HCT116 (cell line): ENCODE measurements at regions not wholly inside any gene's neighbourhood (a gene's known extent, or its start where the extent isn't known, plus 50 kb on each side); places are given as distances from the start of the nearest gene placed in this dataset.

Source experiments
- ATAC-seq: fragments of 200-7000 bp; cut with Tn5 transposase; 2 replicates; pipeline ENCODE4 v1.9.1; 2020; ENCODE audit warnings: mild to moderate bottlenecking, moderate library complexity
- BruUV-seq: library from RNA; stranded (reverse); fragments of 400-500 nt; replicated peaks from 2 replicates; lab custom pipeline; 2021; lab: Mats Ljungman, UMichigan
- CTCF ChIA-PET: fragments of 300-600 bp; sonication (Branson Sonifier 250); formaldehyde crosslinking; loops from one replicate; lab custom pipeline; 2021; ENCODE audit warnings: antibody characterized with exemption; lab: Charles Lee
- POLR2A ChIA-PET: fragments of 300-600, 350-600 bp; sonication (Branson Sonifier 250); formaldehyde crosslinking; loops from one replicate; lab custom pipeline; 2021; ENCODE audit warnings: antibody characterized with exemption; lab: Charles Lee
- RAD21 ChIA-PET, 2 experiments: fragments of 300-600 bp; sonication (Branson Sonifier 250); formaldehyde crosslinking; loops; one replicate each; lab custom pipeline; 2023; ENCODE audit warnings: low total read pairs in 2 of 2; ENCODE audit not compliant: uncharacterized antibody in 2 of 2, unreplicated experiment in 2 of 2, low non-redundant PET in 1 of 2; lab: Charles Lee
- DNase-seq: peaks from one replicate; pipeline ENCODE4 v3.0.0-alpha.2; 2010; ENCODE audit warnings: low read depth, low spot score
- H2AFZ ChIP-seq: fragments of 200-600 bp; shearing (Covaris generic), sonication (generic); 2 replicates; pipeline ENCODE4 v1.6.1; 2017; ENCODE audit warnings: low read depth, mixed run types, mixed read lengths, antibody characterized with exemption, low read length; ENCODE audit not compliant: poor library complexity, severe bottlenecking
- H3K27ac ChIP-seq: 2 replicates; pipeline ENCODE4 v1.5.1; 2012; ENCODE audit warnings: low read depth, low read length
- H3K27me3 ChIP-seq: fragments of 200-600 bp; sonication (generic); 2 replicates; pipeline ENCODE4 v1.6.1; 2016; ENCODE audit warnings: mixed run types, low read length, mixed read lengths; ENCODE audit not compliant: insufficient read depth
- H3K36me3 ChIP-seq, 2 experiments: fragments of 200-500 bp in 1 of 2; fragments of 200-600 bp in 1 of 2; sonication (Bioruptor generic) in 1 of 2; sonication (generic) in 1 of 2; 2 replicates each; pipeline versions ENCODE4 v1.5.1 to v1.6.1; 2014 to 2016; ENCODE audit warnings: low read length in 2 of 2, inconsistent platforms in 1 of 2, mixed read lengths in 1 of 2, mixed run types in 1 of 2; ENCODE audit not compliant: insufficient read depth in 2 of 2, control insufficient read depth in 1 of 2
- H3K4me1 ChIP-seq, 2 experiments: fragments of 200-600 bp in 1 of 2; sonication (generic) in 1 of 2; 2 replicates each; pipeline versions ENCODE4 v1.5.1 to v1.6.1; 2012 to 2017; ENCODE audit warnings: low read length in 2 of 2, inconsistent platforms in 1 of 2, mild to moderate bottlenecking in 1 of 2, mixed read lengths in 1 of 2, mixed run types in 1 of 2, moderate library complexity in 1 of 2; ENCODE audit not compliant: insufficient read depth in 2 of 2, control insufficient read depth in 1 of 2
- H3K4me2 ChIP-seq: fragments of 200-600 bp; sonication (generic); 2 replicates; pipeline ENCODE4 v1.6.1; 2017; ENCODE audit warnings: mixed run types, low read length, mixed read lengths
- H3K4me3 ChIP-seq, 2 experiments: fragments of 200-600 bp in 1 of 2; sonication (generic) in 1 of 2; replicated peaks in 1 of 2; 2 replicates each; pipeline ENCODE4 v1.5.1; 2011 to 2016; ENCODE audit warnings: low read length in 2 of 2, control low read depth in 1 of 2, low read depth in 1 of 2, mild to moderate bottlenecking in 1 of 2, mixed read lengths in 1 of 2, mixed run types in 1 of 2
- H3K79me2 ChIP-seq: fragments of 200-600 bp; sonication (generic); 2 replicates; pipeline ENCODE4 v1.6.1; 2017; ENCODE audit warnings: mild to moderate bottlenecking, mixed run types, low read length, moderate library complexity, mixed read lengths; ENCODE audit not compliant: insufficient read depth
- H3K9ac ChIP-seq: fragments of 200-600 bp; sonication (generic); 2 replicates; pipeline ENCODE4 v1.6.1; 2016; ENCODE audit warnings: low read length, mixed read lengths
- H3K9me2 ChIP-seq: fragments of 200-600 bp; sonication (generic), shearing (Covaris generic); 2 replicates; pipeline ENCODE4 v1.6.1; 2017; ENCODE audit warnings: mixed run types, mild to moderate bottlenecking, moderate library complexity; ENCODE audit not compliant: insufficient read depth
- H3K9me3 ChIP-seq, 2 experiments: fragments of 200-500 bp in 1 of 2; fragments of 200-600 bp in 1 of 2; sonication (Bioruptor generic) in 1 of 2; sonication (generic) in 1 of 2; 2 replicates each; pipeline ENCODE4 v1.6.1; 2014 to 2017; ENCODE audit warnings: low read length in 2 of 2, mixed read lengths in 2 of 2, inconsistent platforms in 1 of 2, low read depth in 1 of 2, mild to moderate bottlenecking in 1 of 2, mixed run types in 1 of 2, moderate library complexity in 1 of 2; ENCODE audit not compliant: control insufficient read depth in 1 of 2, insufficient read depth in 1 of 2
- H4K20me1 ChIP-seq: fragments of 200-600 bp; sonication (generic), shearing (Covaris generic); 2 replicates; pipeline ENCODE4 v1.6.1; 2017; ENCODE audit warnings: mixed run types, mild to moderate bottlenecking, moderate library complexity; ENCODE audit not compliant: insufficient read depth
- CBX3 ChIP-seq: IDR thresholded peaks from 2 replicates; pipeline ENCODE4 v1.6.1; 2012; ENCODE audit warnings: low read depth
- CTCF ChIP-seq, 3 experiments: fragments of 200-600 bp in 1 of 3; sonication (generic) in 1 of 3; IDR thresholded peaks in 2 of 3; conservative IDR thresholded peaks in 1 of 3; 2 replicates each; pipeline ENCODE4 v1.5.1; 2012 to 2017; ENCODE audit warnings: low read depth in 2 of 3, low read length in 2 of 3, antibody characterized with exemption in 1 of 3, borderline replicate concordance in 1 of 3, control low read depth in 1 of 3, mild to moderate bottlenecking in 1 of 3, mixed read lengths in 1 of 3, mixed run types in 1 of 3, moderate library complexity in 1 of 3; ENCODE audit not compliant: insufficient read depth in 1 of 3
- EGR1 ChIP-seq: IDR thresholded peaks from 2 replicates; pipeline ENCODE4 v1.6.1; 2012; ENCODE audit warnings: low read depth
- EZH2 ChIP-seq: fragments of 200-600 bp; sonication (generic); IDR thresholded peaks from 2 replicates; pipeline ENCODE4 v1.6.1; 2017; ENCODE audit warnings: antibody characterized with exemption, mixed run types
- EZH2phosphoT487 ChIP-seq: fragments of 200-600 bp; IDR thresholded peaks from 2 replicates; pipeline ENCODE4 v1.6.1; 2018; ENCODE audit warnings: antibody characterized with exemption, borderline replicate concordance
- FOSL1 ChIP-seq: IDR thresholded peaks from 2 replicates; pipeline ENCODE4 v1.6.1; 2012; ENCODE audit warnings: low read depth
- RAD21 ChIP-seq: IDR thresholded peaks from 2 replicates; pipeline ENCODE4 v1.6.1; 2012; ENCODE audit warnings: low read depth, mild to moderate bottlenecking
- REST ChIP-seq: IDR thresholded peaks from 2 replicates; pipeline ENCODE4 v1.6.1; 2012; ENCODE audit warnings: low read depth
- SIN3A ChIP-seq: IDR thresholded peaks from 2 replicates; pipeline ENCODE4 v1.6.1; 2012; ENCODE audit warnings: low read depth
- SRF ChIP-seq: IDR thresholded peaks from 2 replicates; pipeline ENCODE4 v1.6.1; 2012; ENCODE audit warnings: low read depth
- TCF7L2 ChIP-seq: IDR thresholded peaks from 2 replicates; pipeline ENCODE4 v1.7.0; 2011; ENCODE audit warnings: borderline replicate concordance, inconsistent platforms; ENCODE audit not compliant: insufficient read depth, insufficient read length; ENCODE audit errors: extremely low read depth
- YY1 ChIP-seq: IDR thresholded peaks from 2 replicates; pipeline ENCODE4 v1.6.1; 2011; ENCODE audit warnings: low read length, low read depth, moderate library complexity, mild to moderate bottlenecking; ENCODE audit not compliant: insufficient replicate concordance; ENCODE audit errors: extremely low read depth
- ZBTB33 ChIP-seq: IDR thresholded peaks from 2 replicates; pipeline ENCODE4 v1.6.1; 2011; ENCODE audit warnings: mild to moderate bottlenecking, low read length, moderate library complexity; ENCODE audit not compliant: insufficient replicate concordance; ENCODE audit errors: extremely low read depth
- ZFX ChIP-seq: fragments of 450-650 bp; IDR thresholded peaks from 2 replicates; pipeline ENCODE4 v1.6.1; 2017
- ZNF274 ChIP-seq: fragments of 200-500 bp; sonication (Bioruptor generic); IDR thresholded peaks from 2 replicates; pipeline ENCODE4 v1.6.1; 2014; ENCODE audit warnings: mild to moderate bottlenecking, low read depth, low read length, inconsistent platforms
- intact Hi-C: fragments of 100-400 bp; cut with micrococcal nuclease; formaldehyde crosslinking; loops from 2 replicates; pipeline ENCODE4 v1.10.0; 2022

GRCh38 chr6:85240787-85241385 lies 209.0 kb upstream of the NT5E start:
- intact Hi-C loops = no loop called here
- no peak for TF ChIP-seq RAD21
- TF ChIP-seq FOSL1 = no peak
- TF ChIP-seq SRF = no peak
- TF ChIP-seq YY1 = no peak
- TF ChIP-seq EZH2 = no peak
- no peak for TF ChIP-seq EZH2phosphoT487
- no peak for TF ChIP-seq REST
- no peak for TF ChIP-seq CTCF (IDR thresholded peaks at IDR 0.05 in 2 of 3, conservative IDR thresholded peaks at IDR 0.05 in 1 of 3; ENCODE audit: borderline replicate concordance in 1 of 3, insufficient read depth in 1 of 3, low read depth in 2 of 3, low read length in 2 of 3)
- TF ChIP-seq ZNF274 = no peak
- TF ChIP-seq CBX3 = no peak
- TF ChIP-seq SIN3A = no peak
- TF ChIP-seq ZBTB33 = no peak
- TF ChIP-seq EGR1 = no peak
- no peak for TF ChIP-seq TCF7L2
- no peak for TF ChIP-seq ZFX
- Histone ChIP-seq H4K20me1 (no peaks in the 10 kb centered on the region), H3K9me3 (no peaks in the 10 kb centered on the region), H3K79me2 (no peaks in the 10 kb centered on the region), H3K4me1 (no peaks in the 10 kb centered on the region), H3K9me2 (no peaks in the 10 kb centered on the region), H2AFZ (no peak overlapping the region), H3K27me3 (no peaks in the 10 kb centered on the region; the same call in 1 of the 2 replicates), H3K27ac (no peak overlapping the region), H3K9ac (no peak overlapping the region), H3K36me3 (no peaks in the 10 kb centered on the region), H3K4me3 (no peak overlapping the region), H3K4me2 (no peak overlapping the region)
- ATAC-seq (no peak), DNase-seq (no peak)
- ChIA-PET RAD21 (no interaction called here), POLR2A (no interaction called here), CTCF (no interaction called here)
- BruUV-seq = no TSS peak
